ENCODE measurements at regions not wholly inside any gene's neighbourhood (a gene's known extent, or its start where the extent isn't known, plus 50 kb on each side); places are given as distances from the start of the nearest gene placed in this dataset.

DNA sequence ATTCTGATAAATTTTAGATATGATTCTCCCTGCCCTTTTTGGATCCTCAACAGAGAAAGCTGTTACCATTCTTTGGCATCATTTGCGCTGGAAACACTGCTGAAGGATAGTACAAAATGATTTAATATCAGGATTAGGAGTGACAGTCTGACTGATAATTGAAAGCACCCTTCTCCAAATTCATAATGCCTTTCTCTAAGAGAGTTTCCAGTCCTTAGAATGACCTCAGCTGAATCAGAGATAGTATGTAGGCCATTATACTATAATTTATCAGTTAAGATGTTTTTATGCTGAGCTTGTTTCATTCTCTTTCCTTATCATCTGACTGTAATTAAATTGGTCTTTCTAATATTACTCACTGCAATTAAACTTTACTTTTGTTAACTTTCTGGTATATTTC, 166.7 kb downstream of the ZNF326 start:
- DNase-seq, result no peak
- H3K27ac ChIP-seq (ENCODE audit: low read depth, low read length), result no peak overlapping the region
- 100% methylated on average over 1 of the region's 1 CpG; no CpG with 5 or more reads in 1 of the 2 experiments for WGBS, 2 experiments (ENCODE audit: insufficient coverage in 1 of 2, insufficient read length in 1 of 2)
- no peaks in the 10 kb centered on the region for H3K27me3 ChIP-seq (ENCODE audit: control insufficient read depth, insufficient read depth, low read length, poor library complexity, severe bottlenecking)
- peaks cover 9% of the 10 kb centered on the region for H3K9me3 ChIP-seq (ENCODE audit: control insufficient read depth, low read length)
- H3K4me3 ChIP-seq (ENCODE audit: low read length), result no peak overlapping the region
- H3K9ac ChIP-seq (ENCODE audit: extremely low read depth, low read length, poor library complexity, severe bottlenecking), result no peak overlapping the region
- no peaks in the 10 kb centered on the region for H3K27me3 Mint-ChIP-seq (ENCODE audit: insufficient read depth)
- peaks cover 1% of the 10 kb centered on the region for H3K36me3 Mint-ChIP-seq (ENCODE audit: low read depth)
- peaks cover 1% of the 10 kb centered on the region for H3K4me1 Mint-ChIP-seq
- H3K27ac Mint-ChIP-seq, result no peak overlapping the region
- peaks cover 14% of the 10 kb centered on the region for H3K9me3 Mint-ChIP-seq
- no peak overlapping the region for H3K4me3 Mint-ChIP-seq
- TF ChIP-seq, protein P1, sequence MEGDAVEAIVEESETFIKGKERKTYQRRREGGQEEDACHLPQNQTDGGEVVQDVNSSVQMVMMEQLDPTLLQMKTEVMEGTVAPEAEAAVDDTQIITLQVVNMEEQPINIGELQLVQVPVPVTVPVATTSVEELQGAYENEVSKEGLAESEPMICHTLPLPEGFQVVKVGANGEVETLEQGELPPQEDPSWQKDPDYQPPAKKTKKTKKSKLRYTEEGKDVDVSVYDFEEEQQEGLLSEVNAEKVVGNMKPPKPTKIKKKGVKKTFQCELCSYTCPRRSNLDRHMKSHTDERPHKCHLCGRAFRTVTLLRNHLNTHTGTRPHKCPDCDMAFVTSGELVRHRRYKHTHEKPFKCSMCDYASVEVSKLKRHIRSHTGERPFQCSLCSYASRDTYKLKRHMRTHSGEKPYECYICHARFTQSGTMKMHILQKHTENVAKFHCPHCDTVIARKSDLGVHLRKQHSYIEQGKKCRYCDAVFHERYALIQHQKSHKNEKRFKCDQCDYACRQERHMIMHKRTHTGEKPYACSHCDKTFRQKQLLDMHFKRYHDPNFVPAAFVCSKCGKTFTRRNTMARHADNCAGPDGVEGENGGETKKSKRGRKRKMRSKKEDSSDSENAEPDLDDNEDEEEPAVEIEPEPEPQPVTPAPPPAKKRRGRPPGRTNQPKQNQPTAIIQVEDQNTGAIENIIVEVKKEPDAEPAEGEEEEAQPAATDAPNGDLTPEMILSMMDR (conservative IDR thresholded peaks at IDR 0.05), result no peak
- no peaks in the 10 kb centered on the region for H3K4me1 ChIP-seq (ENCODE audit: control insufficient read depth, insufficient read depth, low read length)
- no peaks in the 10 kb centered on the region for H3K36me3 ChIP-seq (ENCODE audit: control insufficient read depth, insufficient read depth, low read length)

DNA sequence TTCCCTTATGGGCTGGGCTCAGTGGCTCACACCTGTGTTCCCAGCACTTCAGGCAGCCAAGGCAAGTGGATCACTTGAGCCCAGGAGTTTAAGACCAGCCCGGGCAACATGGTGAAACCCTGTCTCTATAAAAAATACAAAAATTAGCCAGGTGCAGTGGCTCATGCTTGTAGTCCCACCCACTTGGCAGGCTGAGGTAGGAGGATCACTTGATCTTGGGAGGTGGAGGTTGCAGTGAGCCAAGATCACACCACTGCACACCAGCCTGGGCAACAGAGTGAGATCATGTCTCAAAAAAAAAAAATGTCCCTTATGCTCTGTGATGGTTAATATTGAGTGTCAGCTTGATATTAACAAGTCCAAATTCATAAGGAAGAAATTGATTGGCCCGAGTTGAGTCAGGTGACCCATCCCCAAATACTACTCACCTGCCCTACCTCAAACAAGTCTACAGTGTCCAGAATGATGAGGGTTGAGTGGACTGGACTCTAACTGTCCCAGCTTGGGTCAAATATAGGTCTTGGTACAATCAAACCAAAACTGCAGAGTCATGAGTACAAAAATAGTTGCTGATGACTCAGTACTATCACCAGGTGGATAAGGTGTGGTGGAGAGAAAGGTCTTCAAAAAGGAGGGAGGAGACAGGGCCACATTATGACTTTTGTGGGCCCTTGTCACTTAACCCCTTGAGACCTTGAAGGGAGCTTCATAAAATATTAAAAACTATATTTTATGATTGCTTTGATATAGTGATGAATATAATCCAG, 161.0 kb downstream of the ZNF326 start:
- Histone ChIP-seq H3K36me3 (ENCODE audit: control insufficient read depth, insufficient read depth, low read length) (no peaks in the 10 kb centered on the region), H3K4me3 (ENCODE audit: low read length) (no peak overlapping the region), H3K4me1 (ENCODE audit: control insufficient read depth, insufficient read depth, low read length) (no peaks in the 10 kb centered on the region), H3K9me3 (ENCODE audit: control insufficient read depth, low read length) (peaks cover 20% of the 10 kb centered on the region), H3K9ac (ENCODE audit: extremely low read depth, low read length, poor library complexity, severe bottlenecking) (no peak overlapping the region), H3K27ac (ENCODE audit: low read depth, low read length) (no peak overlapping the region), H3K27me3 (ENCODE audit: control insufficient read depth, insufficient read depth, low read length, poor library complexity, severe bottlenecking) (no peaks in the 10 kb centered on the region)
- WGBS, 2 experiments (ENCODE audit: insufficient coverage in 1 of 2, insufficient read length in 1 of 2), result 90% methylated on average over 1 of the region's 2 CpGs; no CpG with 5 or more reads in 1 of the 2 experiments
- H3K36me3 Mint-ChIP-seq (ENCODE audit: low read depth), result no peaks in the 10 kb centered on the region
- no peak overlapping the region for H3K27ac Mint-ChIP-seq
- H3K4me1 Mint-ChIP-seq, result peaks cover 1% of the 10 kb centered on the region
- H3K27me3 Mint-ChIP-seq (ENCODE audit: insufficient read depth), result peaks cover 2% of the 10 kb centered on the region
- H3K9me3 Mint-ChIP-seq, result peaks cover 38% of the 10 kb centered on the region
- DNase-seq, result no peak
- H3K4me3 Mint-ChIP-seq, result no peak overlapping the region
- TF ChIP-seq, protein P1 (conservative IDR thresholded peaks at IDR 0.05), result no peak

DNA sequence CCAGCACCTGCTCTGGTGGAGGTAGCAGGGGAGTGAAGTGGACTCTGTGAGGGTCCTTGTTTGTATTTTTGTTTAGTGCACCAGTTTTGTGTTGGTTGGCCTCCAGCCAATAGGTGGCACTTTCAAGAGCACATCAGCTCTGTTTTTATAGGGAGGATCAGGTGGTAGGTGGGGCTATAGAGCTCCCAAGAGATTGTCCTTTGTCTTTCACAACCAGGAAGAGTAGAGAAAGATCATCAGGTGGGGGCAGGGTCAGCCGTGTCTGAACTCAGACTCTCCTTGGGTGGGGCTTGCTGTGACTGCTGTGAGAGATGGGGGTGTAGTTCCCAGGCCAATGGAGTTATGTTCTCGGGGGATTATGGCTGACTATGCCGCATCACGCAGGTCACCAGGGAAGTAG, 159.8 kb downstream of the ZNF326 start:
- Histone ChIP-seq H3K9ac (ENCODE audit: extremely low read depth, low read length, poor library complexity, severe bottlenecking) (no peak overlapping the region), H3K36me3 (ENCODE audit: control insufficient read depth, insufficient read depth, low read length) (no peaks in the 10 kb centered on the region), H3K27ac (ENCODE audit: low read depth, low read length) (no peak overlapping the region), H3K9me3 (ENCODE audit: control insufficient read depth, low read length) (peaks cover 26% of the 10 kb centered on the region), H3K27me3 (ENCODE audit: control insufficient read depth, insufficient read depth, low read length, poor library complexity, severe bottlenecking) (no peaks in the 10 kb centered on the region), H3K4me1 (ENCODE audit: control insufficient read depth, insufficient read depth, low read length) (no peaks in the 10 kb centered on the region), H3K4me3 (ENCODE audit: low read length) (no peak overlapping the region)
- no peaks in the 10 kb centered on the region for H3K36me3 Mint-ChIP-seq (ENCODE audit: low read depth)
- no peak for DNase-seq
- peaks cover 1% of the 10 kb centered on the region for H3K4me1 Mint-ChIP-seq
- TF ChIP-seq, protein P1 (conservative IDR thresholded peaks at IDR 0.05), result no peak
- H3K4me3 Mint-ChIP-seq, result no peak overlapping the region
- no peak overlapping the region for H3K27ac Mint-ChIP-seq
- H3K9me3 Mint-ChIP-seq, result peaks cover 44% of the 10 kb centered on the region
- WGBS, 2 experiments (ENCODE audit: insufficient coverage in 1 of 2, insufficient read length in 1 of 2), result 82 to 83% methylated on average over 1 to 4 of the region's 4 CpGs
- H3K27me3 Mint-ChIP-seq (ENCODE audit: insufficient read depth), result peaks cover 2% of the 10 kb centered on the region

All from endodermal cell (in vitro differentiated cells).